ENCODE measurements at regions not wholly inside any gene's neighbourhood (a gene's known extent, or its start where the extent isn't known, plus 50 kb on each side); places are given as distances from the start of the nearest gene placed in this dataset.
"Not testable (repeated sequence)": the region's sequence is repeated elsewhere in the genome, so short reads cannot be mapped to it uniquely, and the experiment has no call there.

DNA sequence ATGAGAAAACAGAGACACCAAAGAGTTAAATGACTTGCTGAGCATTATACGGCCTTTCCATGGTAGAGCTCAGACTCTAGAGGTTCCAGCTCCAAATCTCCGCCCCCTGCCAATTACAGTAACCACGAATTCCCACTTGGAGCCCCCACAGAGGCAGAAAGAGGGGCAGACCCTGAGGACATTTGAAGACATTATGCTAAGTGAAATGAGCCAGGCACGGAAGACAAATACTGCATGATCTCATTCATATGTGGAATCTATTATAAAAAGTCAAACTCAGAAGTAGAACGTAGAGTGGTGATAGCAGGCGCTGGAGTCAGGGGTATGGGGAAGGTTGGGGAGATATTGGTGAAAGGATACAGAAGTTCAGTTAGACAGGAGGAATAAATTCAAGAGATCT is 303.4 kb downstream of the ANAPC1 start:
- TF ChIP-seq, protein P1, sequence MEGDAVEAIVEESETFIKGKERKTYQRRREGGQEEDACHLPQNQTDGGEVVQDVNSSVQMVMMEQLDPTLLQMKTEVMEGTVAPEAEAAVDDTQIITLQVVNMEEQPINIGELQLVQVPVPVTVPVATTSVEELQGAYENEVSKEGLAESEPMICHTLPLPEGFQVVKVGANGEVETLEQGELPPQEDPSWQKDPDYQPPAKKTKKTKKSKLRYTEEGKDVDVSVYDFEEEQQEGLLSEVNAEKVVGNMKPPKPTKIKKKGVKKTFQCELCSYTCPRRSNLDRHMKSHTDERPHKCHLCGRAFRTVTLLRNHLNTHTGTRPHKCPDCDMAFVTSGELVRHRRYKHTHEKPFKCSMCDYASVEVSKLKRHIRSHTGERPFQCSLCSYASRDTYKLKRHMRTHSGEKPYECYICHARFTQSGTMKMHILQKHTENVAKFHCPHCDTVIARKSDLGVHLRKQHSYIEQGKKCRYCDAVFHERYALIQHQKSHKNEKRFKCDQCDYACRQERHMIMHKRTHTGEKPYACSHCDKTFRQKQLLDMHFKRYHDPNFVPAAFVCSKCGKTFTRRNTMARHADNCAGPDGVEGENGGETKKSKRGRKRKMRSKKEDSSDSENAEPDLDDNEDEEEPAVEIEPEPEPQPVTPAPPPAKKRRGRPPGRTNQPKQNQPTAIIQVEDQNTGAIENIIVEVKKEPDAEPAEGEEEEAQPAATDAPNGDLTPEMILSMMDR (IDR thresholded peaks at IDR 0.05), result not testable (repeated sequence)
- TF ChIP-seq ZFX (IDR thresholded peaks at IDR 0.05; ENCODE audit: borderline replicate concordance), result not testable (repeated sequence)

All from 22Rv1 (cell line).